Endothelial cell of umbilical vein (primary cell): ENCODE measurements at regions not wholly inside any gene's neighbourhood (a gene's known extent, or its start where the extent isn't known, plus 50 kb on each side); places are given as distances from the start of the nearest gene placed in this dataset.

Source experiments
- BruUV-seq: library from RNA; stranded (reverse); fragments of 400-500 nt; replicated peaks from 2 replicates; lab custom pipeline; 2021; lab: Mats Ljungman, UMichigan
- CTCF ChIA-PET: fragments of 300-600, 350-600 bp; sonication (Branson Sonifier 250); formaldehyde crosslinking; loops from one replicate; lab custom pipeline; 2021; ENCODE audit warnings: antibody characterized with exemption, inconsistent platforms; lab: Charles Lee
- POLR2A ChIA-PET: fragments of 300-600, 350-600 bp; sonication (Branson Sonifier 250); formaldehyde crosslinking; loops from one replicate; lab custom pipeline; 2021; ENCODE audit warnings: antibody characterized with exemption, inconsistent platforms; lab: Charles Lee
- DNase-seq: peaks from one replicate; pipeline ENCODE4 v3.0.0-alpha.2; 2011; ENCODE audit warnings: low read depth, low spot score
- FAIRE-seq: peaks from 2 replicates; lab custom pipeline; 2011; peaks lifted over from hg19 to GRCh38; lab: Jason Lieb, UNC
- H2AFZ ChIP-seq: 2 replicates; pipeline ENCODE4 v1.6.0; 2012; ENCODE audit warnings: low read depth, low read length, control low read depth, inconsistent platforms
- H3K27ac ChIP-seq: 2 replicates; pipeline ENCODE4 v1.5.1; 2011; ENCODE audit warnings: low read depth, mild to moderate bottlenecking, control low read depth, low read length, moderate library complexity; ENCODE audit not compliant: insufficient read depth
- H3K27me3 ChIP-seq, 2 experiments: 2 replicates each; pipeline versions ENCODE4 v1.6.0 to v1.6.1; 2011; ENCODE audit warnings: low read length in 2 of 2, mixed read lengths in 1 of 2; ENCODE audit not compliant: control insufficient read depth in 2 of 2, insufficient read depth in 2 of 2
- H3K36me3 ChIP-seq, 2 experiments: 2 replicates in 1 of 2; 3 replicates in 1 of 2; pipeline ENCODE4 v1.5.1; 2011; ENCODE audit warnings: low read length in 2 of 2, mild to moderate bottlenecking in 1 of 2, moderate library complexity in 1 of 2; ENCODE audit not compliant: control insufficient read depth in 2 of 2, insufficient read depth in 2 of 2; ENCODE audit errors: extremely low read depth in 1 of 2
- H3K4me1 ChIP-seq: 3 replicates; pipeline ENCODE4 v1.5.1; 2011; ENCODE audit warnings: mild to moderate bottlenecking, low read length; ENCODE audit not compliant: control insufficient read depth, insufficient read depth; ENCODE audit errors: extremely low read depth
- H3K4me2 ChIP-seq: 2 replicates; pipeline ENCODE4 v1.6.1; 2011; ENCODE audit warnings: low read length, control low read depth, mixed read lengths; ENCODE audit not compliant: insufficient read depth
- H3K4me3 ChIP-seq, 3 experiments: fragments of 200-600 bp in 1 of 3; sonication (generic), shearing (Covaris generic) in 1 of 3; replicated peaks in 1 of 3; 2 replicates each; pipeline ENCODE4 v1.5.1; 2011 to 2016; ENCODE audit warnings: control low read depth in 3 of 3, low read length in 3 of 3, mild to moderate bottlenecking in 2 of 3, inconsistent platforms in 1 of 3, low read depth in 1 of 3, moderate library complexity in 1 of 3; ENCODE audit not compliant: insufficient read depth in 1 of 3
- H3K79me2 ChIP-seq: 2 replicates; pipeline ENCODE4 v1.6.0; 2012; ENCODE audit warnings: low read length, inconsistent platforms; ENCODE audit not compliant: control insufficient read depth, insufficient read depth
- H3K9ac ChIP-seq: replicated peaks from 2 replicates; pipeline ENCODE3; 2011; ENCODE audit warnings: low read length, control low read depth; ENCODE audit not compliant: insufficient read depth; ENCODE audit errors: extremely low read depth
- H3K9me1 ChIP-seq: replicated peaks from 3 replicates; pipeline ENCODE4 v1.6.0; 2011; ENCODE audit warnings: mild to moderate bottlenecking, low read length; ENCODE audit not compliant: control insufficient read depth, insufficient read depth; ENCODE audit errors: extremely low read depth
- H3K9me3 ChIP-seq: replicated peaks from 2 replicates; pipeline ENCODE4 v1.5.1; 2012; ENCODE audit warnings: low read length, inconsistent platforms; ENCODE audit not compliant: control insufficient read depth, insufficient read depth
- H4K20me1 ChIP-seq: replicated peaks from 2 replicates; pipeline ENCODE3; 2011; ENCODE audit warnings: mild to moderate bottlenecking, low read length; ENCODE audit not compliant: control insufficient read depth, insufficient read depth; ENCODE audit errors: extremely low read depth
- EZH2 ChIP-seq: IDR thresholded peaks from 2 replicates; pipeline ENCODE4 v1.6.1; 2012; ENCODE audit warnings: borderline replicate concordance, low read depth, mild to moderate bottlenecking, moderate library complexity, low read length, inconsistent platforms; ENCODE audit not compliant: severe bottlenecking
- FOS ChIP-seq: IDR thresholded peaks from 2 replicates; pipeline ENCODE4 v1.6.1; 2011; ENCODE audit warnings: mild to moderate bottlenecking, low read length, moderate library complexity, borderline replicate concordance; ENCODE audit not compliant: insufficient read depth
- GATA2 ChIP-seq: IDR thresholded peaks from 2 replicates; pipeline ENCODE4 v1.7.0; 2011; ENCODE audit warnings: low read depth, mild to moderate bottlenecking, moderate library complexity, mixed read lengths, low read length; ENCODE audit not compliant: insufficient read length, insufficient read depth
- JUN ChIP-seq: IDR thresholded peaks from 2 replicates; pipeline ENCODE4 v1.6.1; 2011; ENCODE audit warnings: borderline replicate concordance, low read depth; ENCODE audit not compliant: insufficient read length, insufficient read depth
- MYC ChIP-seq: IDR thresholded peaks from one replicate; pipeline ENCODE4 v1.6.1; 2011; ENCODE audit warnings: mild to moderate bottlenecking, low read depth, low read length
- POLR2A ChIP-seq: IDR thresholded peaks from 2 replicates; pipeline ENCODE4 v1.6.1; 2012; ENCODE audit warnings: low read depth, mild to moderate bottlenecking, control low read depth, low read length
- POLR2AphosphoS5 ChIP-seq: IDR thresholded peaks from 2 replicates; pipeline ENCODE4 v1.6.1; 2012; ENCODE audit warnings: low read depth, mild to moderate bottlenecking, control low read depth, low read length, moderate library complexity; ENCODE audit not compliant: insufficient read depth
- dilution Hi-C: fragments of 300-500 bp; cut with MboI; formaldehyde crosslinking; loops from one replicate; pipeline ENCODE4 v1.15.0; 2019; ENCODE audit warnings: low sequenced_read_pairs; ENCODE audit not compliant: extremely low pct_ligation_motif_present
- intact Hi-C: fragments of 100-400 bp; cut with micrococcal nuclease; formaldehyde crosslinking; loops from one replicate; pipeline ENCODE4 v1.10.0; 2022
- TF ChIP-seq, protein P1 (sequence below), 2 donors: IDR thresholded peaks; 1 replicate in 1 of 2; 2 replicates in 1 of 2; pipeline ENCODE4 v1.5.1; 2011; ENCODE audit warnings: low read length in 2 of 2, mild to moderate bottlenecking in 2 of 2, moderate library complexity in 2 of 2, control low read depth in 1 of 2, inconsistent platforms in 1 of 2, low read depth in 1 of 2; ENCODE audit not compliant: insufficient read depth in 1 of 2; ENCODE audit errors: extremely low read depth in 1 of 2
- TF ChIP-seq, protein P2 (sequence below): IDR thresholded peaks from 2 replicates; pipeline ENCODE4 v1.6.1; 2011; ENCODE audit not compliant: insufficient read depth, insufficient read length

DNA sequence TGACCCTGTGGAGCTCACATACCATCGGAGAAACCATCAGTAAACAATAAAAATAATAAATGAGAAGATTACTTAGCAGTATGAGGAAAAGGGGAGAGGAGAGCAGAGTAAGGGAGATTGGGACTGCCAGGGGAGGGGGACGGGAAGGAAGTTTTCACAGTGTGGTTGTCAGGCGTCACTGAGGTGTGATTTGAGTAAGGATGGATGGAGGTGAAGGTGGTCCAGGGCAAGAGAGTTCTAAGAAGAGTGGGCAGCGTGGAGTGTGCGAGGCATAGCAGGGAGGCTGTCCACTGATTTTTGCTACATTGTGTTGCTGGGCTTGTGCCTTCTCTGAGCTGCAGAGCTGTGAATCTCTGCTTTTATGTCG lies 119.1 kb downstream of the HPGD start:
- no peaks in the 10 kb centered on the region for H3K36me3 ChIP-seq
- TF ChIP-seq JUN (no peak), POLR2A (no peak), POLR2AphosphoS5 (no peak), EZH2 (no peak), MYC (no peak), GATA2 (no peak), FOS (no peak)
- TF ChIP-seq, protein P1, sequence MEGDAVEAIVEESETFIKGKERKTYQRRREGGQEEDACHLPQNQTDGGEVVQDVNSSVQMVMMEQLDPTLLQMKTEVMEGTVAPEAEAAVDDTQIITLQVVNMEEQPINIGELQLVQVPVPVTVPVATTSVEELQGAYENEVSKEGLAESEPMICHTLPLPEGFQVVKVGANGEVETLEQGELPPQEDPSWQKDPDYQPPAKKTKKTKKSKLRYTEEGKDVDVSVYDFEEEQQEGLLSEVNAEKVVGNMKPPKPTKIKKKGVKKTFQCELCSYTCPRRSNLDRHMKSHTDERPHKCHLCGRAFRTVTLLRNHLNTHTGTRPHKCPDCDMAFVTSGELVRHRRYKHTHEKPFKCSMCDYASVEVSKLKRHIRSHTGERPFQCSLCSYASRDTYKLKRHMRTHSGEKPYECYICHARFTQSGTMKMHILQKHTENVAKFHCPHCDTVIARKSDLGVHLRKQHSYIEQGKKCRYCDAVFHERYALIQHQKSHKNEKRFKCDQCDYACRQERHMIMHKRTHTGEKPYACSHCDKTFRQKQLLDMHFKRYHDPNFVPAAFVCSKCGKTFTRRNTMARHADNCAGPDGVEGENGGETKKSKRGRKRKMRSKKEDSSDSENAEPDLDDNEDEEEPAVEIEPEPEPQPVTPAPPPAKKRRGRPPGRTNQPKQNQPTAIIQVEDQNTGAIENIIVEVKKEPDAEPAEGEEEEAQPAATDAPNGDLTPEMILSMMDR (IDR thresholded peaks at IDR 0.05; ENCODE audit: extremely low read depth in 1 of 2, insufficient read depth in 1 of 2, low read depth in 1 of 2, low read length in 2 of 2) = no peak
- TF ChIP-seq, protein P2, sequence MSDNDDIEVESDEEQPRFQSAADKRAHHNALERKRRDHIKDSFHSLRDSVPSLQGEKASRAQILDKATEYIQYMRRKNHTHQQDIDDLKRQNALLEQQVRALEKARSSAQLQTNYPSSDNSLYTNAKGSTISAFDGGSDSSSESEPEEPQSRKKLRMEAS = no peak
- no peaks in the 10 kb centered on the region for H3K9me1 ChIP-seq
- H3K4me1 ChIP-seq = no peaks in the 10 kb centered on the region
- no peak overlapping the region for H2AFZ ChIP-seq
- intact Hi-C loops = no loop called here
- BruUV-seq = no TSS peak
- dilution Hi-C loops = no loop called here
- POLR2A ChIA-PET = no interaction called here
- no peak for FAIRE-seq
- CTCF ChIA-PET = no interaction called here
- no peaks in the 10 kb centered on the region for H3K79me2 ChIP-seq
- no peak for DNase-seq
- H3K27ac ChIP-seq = no peak overlapping the region
- no peak overlapping the region for H3K4me3 ChIP-seq
- H3K9me3 ChIP-seq = no peaks in the 10 kb centered on the region
- H3K27me3 ChIP-seq = no peaks in the 10 kb centered on the region
- H3K4me2 ChIP-seq = no peak overlapping the region
- H3K9ac ChIP-seq = no peak overlapping the region
- H4K20me1 ChIP-seq = no peaks in the 10 kb centered on the region
